HG02642 (cell line): ENCODE measurements at regions not wholly inside any gene's neighbourhood (a gene's known extent, or its start where the extent isn't known, plus 50 kb on each side); places are given as distances from the start of the nearest gene placed in this dataset.
"Not testable (repeated sequence)": the region's sequence is repeated elsewhere in the genome, so short reads cannot be mapped to it uniquely, and the experiment has no call there.

Experiments used
- ATAC-seq: cut with Tn5 transposase; IDR thresholded peaks from one replicate; pipeline ENCODE4 v1.9.1; 2021; ENCODE audit warnings: mild to moderate bottlenecking; ENCODE audit not compliant: unreplicated experiment, poor library complexity

GRCh38 chr2:8312221-8312620 lies 369.6 kb upstream of the ID2 start:
- ATAC-seq: no peak

- peak; percentile 87 for ATAC-seq
Measured at GRCh38 chr2:8312861-8313830, 368.7 kb upstream of the ID2 start.

GRCh38 chr2:8314063-8314462 lies 367.8 kb upstream of the ID2 start:
- no peak for ATAC-seq

GRCh38 chr2:8315531-8316165 lies 366.2 kb upstream of the ID2 start:
- ATAC-seq: no peak

- ATAC-seq: no peak
Measured at GRCh38 chr2:8316356-8316755, 365.5 kb upstream of the ID2 start.

GRCh38 chr2:8317418-8317817 lies 364.4 kb upstream of the ID2 start:
- ATAC-seq: no peak

GRCh38 chr2:8319219-8319618 lies 362.6 kb upstream of the ID2 start:
- no peak for ATAC-seq

GRCh38 chr2:8320311-8321066 lies 361.4 kb upstream of the ID2 start:
- no peak for ATAC-seq

GRCh38 chr2:8322634-8323033 lies 359.2 kb upstream of the ID2 start:
- no peak for ATAC-seq

- ATAC-seq: no peak
Measured at GRCh38 chr2:8324164-8324856, 357.5 kb upstream of the ID2 start.

GRCh38 chr2:8324901-8325300 lies 357.0 kb upstream of the ID2 start:
- no peak for ATAC-seq

GRCh38 chr2:8327371-8328100 lies 354.3 kb upstream of the ID2 start:
- no peak for ATAC-seq

GRCh38 chr2:8328217-8328616 lies 353.6 kb upstream of the ID2 start:
- ATAC-seq: no peak

GRCh38 chr2:8329660-8330622 lies 351.9 kb upstream of the ID2 start:
- ATAC-seq: no peak

GRCh38 chr2:8331068-8331467 lies 350.8 kb upstream of the ID2 start:
- no peak for ATAC-seq

GRCh38 chr2:8332646-8333045 lies 349.2 kb upstream of the ID2 start:
- no peak for ATAC-seq

GRCh38 chr2:8333177-8333831 lies 348.6 kb upstream of the ID2 start:
- no peak for ATAC-seq

GRCh38 chr2:8333832-8334187 lies 348.0 kb upstream of the ID2 start:
- not testable (repeated sequence) for ATAC-seq
